SK-N-SH (cell line): ENCODE measurements at regions not wholly inside any gene's neighbourhood (a gene's known extent, or its start where the extent isn't known, plus 50 kb on each side); places are given as distances from the start of the nearest gene placed in this dataset.

ENCODE experiments used
- CTCF ChIA-PET: fragments of 300-600, 350-600 bp; formaldehyde crosslinking; extraction: SDS; loops from one replicate; lab custom pipeline; 2021; lab: Yijun Ruan, JAX
- POLR2A ChIA-PET: fragments of 350-600 bp; sonication (Branson Sonifier 250); formaldehyde crosslinking; extraction: SDS; loops from one replicate; lab custom pipeline; 2020; ENCODE audit warnings: antibody characterized with exemption, inconsistent platforms; lab: Yijun Ruan, JAX
- DNase-seq: peaks from one replicate; pipeline ENCODE4 v3.0.0; 2012
- H2AFZ ChIP-seq: fragments of 200-600 bp; sonication (generic); 2 replicates; pipeline ENCODE4 v1.8.1; 2016; ENCODE audit warnings: antibody characterized with exemption, mild to moderate bottlenecking, low read depth
- H3F3A ChIP-seq: fragments of 200-600 bp; sonication (generic); replicated peaks from 2 replicates; pipeline ENCODE3; 2016; ENCODE audit warnings: antibody characterized with exemption, mild to moderate bottlenecking; ENCODE audit not compliant: insufficient read depth
- H3K27ac ChIP-seq, 2 experiments: fragments of 200-500 bp in 1 of 2; fragments of 200-600 bp in 1 of 2; sonication (Bioruptor generic) in 1 of 2; sonication (generic), shearing (Covaris generic) in 1 of 2; 2 replicates each; pipeline versions ENCODE4 v1.5.1 to v1.6.1; 2014 to 2016; ENCODE audit warnings: low read depth in 2 of 2, inconsistent platforms in 1 of 2, low read length in 1 of 2, mild to moderate bottlenecking in 1 of 2, mixed read lengths in 1 of 2
- H3K27me3 ChIP-seq: fragments of 200-600 bp; sonication (generic), shearing (Covaris generic); 2 replicates; pipeline ENCODE4 v1.6.1; 2016; ENCODE audit warnings: mixed run types; ENCODE audit not compliant: insufficient read depth
- H3K36me3 ChIP-seq, 2 experiments: fragments of 200-500 bp in 1 of 2; fragments of 200-600 bp in 1 of 2; sonication (Bioruptor generic) in 1 of 2; sonication (generic) in 1 of 2; replicated peaks in 1 of 2; 2 replicates each; pipeline versions ENCODE3 to v1.5.1; 2014 to 2016; ENCODE audit warnings: low read length in 1 of 2, mild to moderate bottlenecking in 1 of 2; ENCODE audit not compliant: insufficient read depth in 2 of 2, control insufficient read depth in 1 of 2
- H3K4me1 ChIP-seq, 2 experiments: fragments of 200-500 bp in 1 of 2; fragments of 200-600 bp in 1 of 2; sonication (Bioruptor generic) in 1 of 2; sonication (generic), shearing (Covaris generic) in 1 of 2; 2 replicates each; pipeline versions ENCODE4 v1.5.1 to v1.6.1; 2014 to 2016; ENCODE audit warnings: low read depth in 1 of 2, low read length in 1 of 2, mixed run types in 1 of 2; ENCODE audit not compliant: insufficient read depth in 2 of 2, control insufficient read depth in 1 of 2
- H3K4me2 ChIP-seq: fragments of 200-600 bp; sonication (generic), shearing (Covaris generic); 2 replicates; pipeline ENCODE4 v1.6.1; 2017; ENCODE audit warnings: mixed run types
- H3K4me3 ChIP-seq, 2 experiments: fragments of 200-500 bp in 1 of 2; fragments of 200-600 bp in 1 of 2; sonication (Bioruptor generic) in 1 of 2; sonication (generic), shearing (Covaris generic) in 1 of 2; 2 replicates each; pipeline versions ENCODE4 v1.5.1 to v1.8.1; 2014 to 2016; ENCODE audit warnings: low read depth in 2 of 2, inconsistent platforms in 1 of 2, low read length in 1 of 2, mild to moderate bottlenecking in 1 of 2, mixed read lengths in 1 of 2, moderate library complexity in 1 of 2
- H3K79me2 ChIP-seq: fragments of 200-600 bp; sonication (generic); 2 replicates; pipeline ENCODE4 v1.8.1; 2017; ENCODE audit warnings: mild to moderate bottlenecking; ENCODE audit not compliant: insufficient read depth
- H3K9ac ChIP-seq: fragments of 200-600 bp; sonication (generic); 2 replicates; pipeline ENCODE4 v1.6.1; 2017; ENCODE audit warnings: mixed run types
- H3K9me2 ChIP-seq: fragments of 200-600 bp; sonication (generic); 2 replicates; pipeline ENCODE4 v1.6.1; 2017; ENCODE audit warnings: mixed run types
- H3K9me3 ChIP-seq: fragments of 200-600 bp; sonication (generic); 2 replicates; pipeline ENCODE4 v1.6.1; 2017; ENCODE audit warnings: mixed run types, mild to moderate bottlenecking, moderate library complexity
- H4K20me1 ChIP-seq: fragments of 200-600 bp; sonication (generic); 2 replicates; pipeline ENCODE4 v1.6.1; 2017; ENCODE audit warnings: mild to moderate bottlenecking, mixed run types; ENCODE audit not compliant: insufficient read depth
- ELF1 ChIP-seq: IDR thresholded peaks from 2 replicates; pipeline ENCODE4 v1.4.0; 2012
- EP300 ChIP-seq, 2 experiments: IDR thresholded peaks; 2 replicates each; pipeline versions ENCODE4 v1.4.0 to v1.6.1; 2012; ENCODE audit warnings: borderline replicate concordance in 1 of 2, low read depth in 1 of 2, low read length in 1 of 2
- EZH2phosphoT487 ChIP-seq: fragments of 200-600 bp; sonication (generic); IDR thresholded peaks from 2 replicates; pipeline ENCODE4 v1.6.1; 2017; ENCODE audit warnings: low read depth, mixed run types, mild to moderate bottlenecking, antibody characterized with exemption, moderate library complexity, borderline replicate concordance
- FOSL2 ChIP-seq: IDR thresholded peaks from 2 replicates; pipeline ENCODE4 v1.4.0; 2012; ENCODE audit warnings: low read depth, mild to moderate bottlenecking, moderate library complexity, borderline replicate concordance
- FOXJ3 ChIP-seq: sonication (generic); formaldehyde crosslinking; IDR thresholded peaks from 2 replicates; pipeline ENCODE4 v1.5.1; 2020; ENCODE audit warnings: mild to moderate bottlenecking, missing genetic modification reagents
- GATA2 ChIP-seq: sonication (generic); formaldehyde crosslinking; IDR thresholded peaks from 2 replicates; pipeline ENCODE4 v1.5.0; 2020; ENCODE audit warnings: mild to moderate bottlenecking, missing genetic modification reagents
- MXI1 ChIP-seq: IDR thresholded peaks from 2 replicates; pipeline ENCODE4 v1.6.1; 2012; ENCODE audit warnings: mild to moderate bottlenecking, low read depth, low read length, improper control_type of control experiment
- NFIC ChIP-seq: IDR thresholded peaks from 2 replicates; pipeline ENCODE4 v1.4.0; 2012; ENCODE audit warnings: borderline replicate concordance
- PBX3 ChIP-seq: IDR thresholded peaks from 2 replicates; pipeline ENCODE4; 2012
- REST ChIP-seq: IDR thresholded peaks from 2 replicates; pipeline ENCODE4 v1.6.1; 2012; ENCODE audit warnings: mild to moderate bottlenecking, low read depth, low read length, moderate library complexity
- RFX5 ChIP-seq: IDR thresholded peaks from 2 replicates; pipeline ENCODE4 v1.6.1; 2012; ENCODE audit warnings: mild to moderate bottlenecking, improper control_type of control experiment, low read length
- RXRA ChIP-seq: IDR thresholded peaks from 2 replicates; pipeline ENCODE4 v1.4.0; 2012; ENCODE audit warnings: low read depth, mild to moderate bottlenecking, borderline replicate concordance
- TAF1 ChIP-seq: IDR thresholded peaks from 2 replicates; pipeline ENCODE4 v1.6.1; 2012; ENCODE audit warnings: low read depth, mild to moderate bottlenecking, low read length, moderate library complexity, borderline replicate concordance
- TEAD4 ChIP-seq: IDR thresholded peaks from 2 replicates; pipeline ENCODE4 v1.4.0; 2012; ENCODE audit warnings: mild to moderate bottlenecking, borderline replicate concordance; ENCODE audit not compliant: insufficient read depth
- USF2 ChIP-seq: fragments of 150-350 bp; IDR thresholded peaks from 2 replicates; pipeline ENCODE4 v1.6.1; 2017; ENCODE audit warnings: antibody characterized with exemption, low read length, low read depth, borderline replicate concordance
- YY1 ChIP-seq: IDR thresholded peaks from 2 replicates; pipeline ENCODE4 v1.4.0; 2012; ENCODE audit warnings: low read depth, mild to moderate bottlenecking
- ZBTB33 ChIP-seq: IDR thresholded peaks from 2 replicates; pipeline ENCODE4 v1.4.0; 2012; ENCODE audit warnings: low read depth, borderline replicate concordance
- WGBS: methylation state at CpG from one replicate; pipeline ENCODE4 v1.1.6; 2017; ENCODE audit warnings: low lambda C conversion rate; 5-methylcytosine and 5-hydroxymethylcytosine counted together

- CTCF ChIA-PET: interaction anchor here (1.1 kb wide), 2 partner anchors 11 to 19 kb away, joined by 3 read pairs; no protein-coding TSS in a partner anchor
- DNase-seq: no peak
Measured at GRCh38 chr9:78692871-78693270, 395.9 kb downstream of the PSAT1 start.

More at GRCh38 chr9:78692871-78693270, 395.9 kb downstream of the PSAT1 start:
- Histone ChIP-seq H3K9me3 (no peaks in the 10 kb centered on the region), H3K4me2 (no peak overlapping the region), H3K27me3 (no peaks in the 10 kb centered on the region), H3K27ac (peak overlapping the region in 1 of 2 experiments; percentile 29; a peak in 2 of 4 replicates), H3K36me3 (no peaks in the 10 kb centered on the region), H4K20me1 (no peaks in the 10 kb centered on the region), H3K79me2 (no peaks in the 10 kb centered on the region), H3K9me2 (no peaks in the 10 kb centered on the region), H3K9ac (no peak overlapping the region), H3K4me3 (no peak overlapping the region), H3K4me1 (0 out of 4 replicates have a peak, but pooled peaks cover 0 to 6% of the 10 kb centered on the region in 2 experiments), H3F3A (peaks cover 5% of the 10 kb centered on the region), H2AFZ (0 out of 2 replicates have a peak overlapping the region, but pooled peaks have one; percentile 22)
- 75% methylated on average over 3 of the region's 3 CpGs for WGBS
- TF ChIP-seq PBX3 (0 out of 2 replicates have a peak, but pooled peaks have one; percentile 7), RFX5 (no peak), EP300 (IDR thresholded peaks at IDR 0.05; ENCODE audit: borderline replicate concordance in 1 of 2, low read depth in 1 of 2, low read length in 1 of 2) (peak in 1 of 2 experiments; percentile 10; a peak in 1 of 4 replicates), GATA2 (no peak), TAF1 (no peak), ZBTB33 (no peak), RXRA (no peak), FOSL2 (no peak), REST (no peak), MXI1 (no peak), EZH2phosphoT487 (no peak), ELF1 (no peak), TEAD4 (no peak), USF2 (no peak), FOXJ3 (CRISPR knock-in tag) (no peak), YY1 (no peak), NFIC (no peak)
- POLR2A ChIA-PET: no interaction called here
